MM.1S (cell line): ENCODE measurements at regions not wholly inside any gene's neighbourhood (a gene's known extent, or its start where the extent isn't known, plus 50 kb on each side); places are given as distances from the start of the nearest gene placed in this dataset.

Experiments
- DNase-seq: peaks from one replicate; pipeline ENCODE4 v3.0.0-alpha.2; 2015
- H2AFZ ChIP-seq: fragments of 300-600 bp; sonication (generic); 2 replicates; pipeline ENCODE4 v1.6.0; 2016; ENCODE audit warnings: antibody characterized with exemption, low read length
- H3F3A ChIP-seq: fragments of 300-600 bp; sonication (generic); 2 replicates; pipeline ENCODE4 v1.6.1; 2016; ENCODE audit warnings: mild to moderate bottlenecking, antibody characterized with exemption, low read length, moderate library complexity, mixed read lengths; ENCODE audit not compliant: insufficient read depth
- H3K27ac ChIP-seq: fragments of 300-600 bp; sonication (generic); 2 replicates; pipeline ENCODE4 v1.5.1; 2016; ENCODE audit warnings: mild to moderate bottlenecking, low read length
- H3K27me3 ChIP-seq: fragments of 300-600 bp; sonication (generic); replicated peaks from 2 replicates; pipeline ENCODE4 v1.6.0; 2016; ENCODE audit warnings: low read length; ENCODE audit not compliant: insufficient read depth
- H3K36me3 ChIP-seq: fragments of 300-600 bp; sonication (generic); replicated peaks from 2 replicates; pipeline ENCODE4 v1.6.1; 2016; ENCODE audit warnings: mild to moderate bottlenecking, low read length, mixed read lengths; ENCODE audit not compliant: insufficient read depth
- H3K4me1 ChIP-seq: fragments of 300-600 bp; sonication (generic); 2 replicates; pipeline ENCODE4 v1.6.1; 2016; ENCODE audit warnings: low read length, mixed read lengths
- H3K4me2 ChIP-seq: fragments of 300-600 bp; sonication (generic); 2 replicates; pipeline ENCODE4 v1.6.0; 2016; ENCODE audit warnings: low read depth, low read length
- H3K4me3 ChIP-seq: fragments of 300-600 bp; sonication (generic); 2 replicates; pipeline ENCODE4 v1.5.1; 2016; ENCODE audit warnings: low read length, mixed read lengths
- H3K79me2 ChIP-seq: fragments of 300-600 bp; sonication (generic); 2 replicates; pipeline ENCODE4 v1.6.1; 2016; ENCODE audit warnings: mixed run types, low read length, mixed read lengths
- H3K9ac ChIP-seq: fragments of 300-600 bp; sonication (generic); 2 replicates; pipeline ENCODE4 v1.6.1; 2016; ENCODE audit warnings: low read length, mixed read lengths
- H3K9me2 ChIP-seq: fragments of 300-600 bp; sonication (generic); replicated peaks from 2 replicates; pipeline ENCODE4 v1.6.1; 2016; ENCODE audit warnings: mild to moderate bottlenecking, low read length, mixed read lengths; ENCODE audit not compliant: insufficient read depth
- H3K9me3 ChIP-seq: fragments of 300-600 bp; sonication (generic); replicated peaks from 2 replicates; pipeline ENCODE4 v1.6.1; 2016; ENCODE audit warnings: mild to moderate bottlenecking, low read length, mixed read lengths; ENCODE audit not compliant: insufficient read depth
- H4K20me1 ChIP-seq: fragments of 300-600 bp; sonication (generic); 2 replicates; pipeline ENCODE4 v1.6.1; 2016; ENCODE audit warnings: mild to moderate bottlenecking, low read length, moderate library complexity, mixed read lengths; ENCODE audit not compliant: insufficient read depth
- EZH2 ChIP-seq: fragments of 300-600 bp; sonication (generic); optimal IDR thresholded peaks from 2 replicates; pipeline ENCODE3; 2017; ENCODE audit warnings: low read depth, mild to moderate bottlenecking, antibody characterized with exemption, low read length, mixed read lengths
- EZH2phosphoT487 ChIP-seq: fragments of 300-600 bp; sonication (generic); IDR thresholded peaks from 2 replicates; pipeline ENCODE4 v1.6.1; 2018; ENCODE audit warnings: antibody characterized with exemption, low read length
- TF ChIP-seq, protein P1 (sequence below): fragments of 300-600 bp; sonication (generic); IDR thresholded peaks from 2 replicates; pipeline ENCODE4 v1.5.1; 2016; ENCODE audit warnings: antibody characterized with exemption, low read length, mixed read lengths

- no peak for DNase-seq
- no peak overlapping the region for H3K9ac ChIP-seq
These were observed 399.3 kb downstream of the PTPRC start for GRCh38 chr1:199038156-199038555.

DNA sequence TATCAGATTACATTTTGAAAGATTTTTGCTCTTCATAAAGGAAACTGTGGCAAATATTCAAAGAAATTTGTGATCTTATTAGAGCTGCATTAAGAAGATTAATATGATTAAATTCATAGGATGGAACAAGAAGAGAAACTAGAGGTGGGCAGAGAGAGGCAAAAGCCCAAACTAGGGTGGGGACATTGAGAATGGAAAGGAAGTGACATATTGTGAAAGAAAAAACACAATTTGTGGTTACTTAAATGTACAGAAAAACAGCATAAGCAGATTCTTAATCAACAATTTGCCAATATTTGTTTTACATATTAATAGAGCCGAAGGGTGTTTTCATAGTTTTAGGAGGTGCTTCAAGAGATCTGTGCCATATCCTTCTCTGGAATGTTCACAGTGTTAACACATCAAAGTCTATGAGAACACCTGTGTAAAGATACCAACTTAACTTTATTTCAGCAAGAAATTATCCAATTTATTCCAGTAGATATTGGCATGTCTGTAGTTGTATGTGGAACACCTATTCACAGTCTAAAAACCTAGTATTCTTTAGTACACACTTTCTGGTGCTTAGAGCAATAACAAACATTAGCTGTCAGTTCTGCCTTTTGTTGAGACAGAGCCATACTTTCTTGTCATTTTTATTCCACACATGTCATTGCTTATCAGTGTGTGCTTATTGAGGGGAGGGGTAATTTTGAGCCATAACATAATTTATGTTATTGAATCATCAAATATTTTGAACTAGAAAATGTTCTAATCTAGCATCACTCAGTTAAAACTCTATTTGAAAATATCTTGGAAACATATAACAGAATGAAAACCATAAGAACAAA, 401.5 kb downstream of the PTPRC start:
- H3K27ac ChIP-seq: no peak overlapping the region
- TF ChIP-seq EZH2 (no peak), EZH2phosphoT487 (no peak)
- TF ChIP-seq, protein P1, sequence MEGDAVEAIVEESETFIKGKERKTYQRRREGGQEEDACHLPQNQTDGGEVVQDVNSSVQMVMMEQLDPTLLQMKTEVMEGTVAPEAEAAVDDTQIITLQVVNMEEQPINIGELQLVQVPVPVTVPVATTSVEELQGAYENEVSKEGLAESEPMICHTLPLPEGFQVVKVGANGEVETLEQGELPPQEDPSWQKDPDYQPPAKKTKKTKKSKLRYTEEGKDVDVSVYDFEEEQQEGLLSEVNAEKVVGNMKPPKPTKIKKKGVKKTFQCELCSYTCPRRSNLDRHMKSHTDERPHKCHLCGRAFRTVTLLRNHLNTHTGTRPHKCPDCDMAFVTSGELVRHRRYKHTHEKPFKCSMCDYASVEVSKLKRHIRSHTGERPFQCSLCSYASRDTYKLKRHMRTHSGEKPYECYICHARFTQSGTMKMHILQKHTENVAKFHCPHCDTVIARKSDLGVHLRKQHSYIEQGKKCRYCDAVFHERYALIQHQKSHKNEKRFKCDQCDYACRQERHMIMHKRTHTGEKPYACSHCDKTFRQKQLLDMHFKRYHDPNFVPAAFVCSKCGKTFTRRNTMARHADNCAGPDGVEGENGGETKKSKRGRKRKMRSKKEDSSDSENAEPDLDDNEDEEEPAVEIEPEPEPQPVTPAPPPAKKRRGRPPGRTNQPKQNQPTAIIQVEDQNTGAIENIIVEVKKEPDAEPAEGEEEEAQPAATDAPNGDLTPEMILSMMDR: no peak
- H3K79me2 ChIP-seq: no peaks in the 10 kb centered on the region
- DNase-seq: no peak
- H3K9ac ChIP-seq: no peak overlapping the region
- H3K4me3 ChIP-seq: no peak overlapping the region
- H3K9me2 ChIP-seq: no peaks in the 10 kb centered on the region
- H3K4me2 ChIP-seq: no peak overlapping the region
- H3F3A ChIP-seq: peaks cover 14% of the 10 kb centered on the region
- H3K9me3 ChIP-seq: no peaks in the 10 kb centered on the region
- H3K36me3 ChIP-seq: no peaks in the 10 kb centered on the region
- peaks cover 22% of the 10 kb centered on the region for H3K4me1 ChIP-seq
- H4K20me1 ChIP-seq: no peaks in the 10 kb centered on the region
- no peak overlapping the region for H2AFZ ChIP-seq
- peaks cover 47% of the 10 kb centered on the region for H3K27me3 ChIP-seq

More at GRCh38 chr1:199038156-199038555, 399.3 kb downstream of the PTPRC start:
- no peak for TF ChIP-seq EZH2
- TF ChIP-seq, protein P1: no peak
- TF ChIP-seq EZH2phosphoT487: no peak
- peaks cover 34% of the 10 kb centered on the region for H3K4me1 ChIP-seq
- no peaks in the 10 kb centered on the region for H4K20me1 ChIP-seq
- H3K27me3 ChIP-seq: peaks cover 28% of the 10 kb centered on the region
- H3K36me3 ChIP-seq: no peaks in the 10 kb centered on the region
- no peaks in the 10 kb centered on the region for H3K9me3 ChIP-seq
- no peaks in the 10 kb centered on the region for H3K79me2 ChIP-seq
- no peak overlapping the region for H2AFZ ChIP-seq
- no peaks in the 10 kb centered on the region for H3K9me2 ChIP-seq
- peaks cover 14% of the 10 kb centered on the region for H3F3A ChIP-seq
- H3K4me3 ChIP-seq: no peak overlapping the region
- no peak overlapping the region for H3K4me2 ChIP-seq
- no peak overlapping the region for H3K27ac ChIP-seq

DNA sequence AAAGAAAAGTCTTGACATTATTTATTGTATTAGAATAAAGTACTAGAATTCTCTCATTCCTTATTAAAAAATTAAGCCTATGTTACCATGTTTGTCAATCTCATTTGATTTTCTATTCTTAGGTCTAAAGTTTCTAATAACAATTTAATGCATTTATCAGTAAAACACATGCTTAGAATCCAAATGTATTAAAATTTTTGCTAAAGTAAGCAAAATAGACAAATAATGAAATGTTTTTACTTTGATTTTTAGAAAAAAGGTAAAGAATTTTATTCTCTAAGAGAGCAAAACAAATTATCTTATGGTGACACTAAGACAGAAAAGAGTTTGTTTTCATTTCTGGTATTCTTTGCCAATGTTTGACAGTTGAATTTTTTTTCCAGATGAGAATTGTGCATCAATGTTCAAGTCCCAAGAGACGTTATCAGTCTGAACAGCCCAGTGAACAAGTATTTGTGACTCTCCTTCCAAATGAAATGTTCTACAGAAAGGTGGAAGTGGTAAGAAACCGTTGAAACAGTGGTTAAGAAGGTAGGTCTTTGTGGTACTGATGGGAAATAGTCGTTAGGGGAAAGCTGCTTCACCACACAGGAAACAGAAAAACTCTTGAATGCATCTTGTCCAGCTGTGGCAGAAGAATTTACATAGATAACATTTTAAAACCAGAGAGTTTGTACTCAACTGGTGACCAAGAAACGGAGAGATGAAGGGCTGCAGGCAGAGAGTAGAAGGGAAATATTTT, 402.5 kb downstream of the PTPRC start:
- no peaks in the 10 kb centered on the region for H3K79me2 ChIP-seq
- peaks cover 22% of the 10 kb centered on the region for H3K4me1 ChIP-seq
- no peaks in the 10 kb centered on the region for H3K9me2 ChIP-seq
- H3K9me3 ChIP-seq: no peaks in the 10 kb centered on the region
- H3K4me2 ChIP-seq: peak overlapping the region; percentile 36
- DNase-seq: peak; percentile 94
- TF ChIP-seq EZH2phosphoT487 (peak; percentile 54; the same call in 1 of the 2 replicates), EZH2 (no peak)
- peaks cover 14% of the 10 kb centered on the region for H3F3A ChIP-seq
- no peak overlapping the region for H2AFZ ChIP-seq
- peaks cover 47% of the 10 kb centered on the region for H3K27me3 ChIP-seq
- no peak overlapping the region for H3K27ac ChIP-seq
- H4K20me1 ChIP-seq: no peaks in the 10 kb centered on the region
- no peaks in the 10 kb centered on the region for H3K36me3 ChIP-seq
- no peak overlapping the region; the same call in 1 of the 2 replicates for H3K4me3 ChIP-seq
- H3K9ac ChIP-seq: no peak overlapping the region
